K562 (cell line): ENCODE measurements at regions not wholly inside any gene's neighbourhood (a gene's known extent, or its start where the extent isn't known, plus 50 kb on each side); places are given as distances from the start of the nearest gene placed in this dataset.

ENCODE experiments used
- ATAC-seq: fragments of 200-7000 bp; cut with Tn5 transposase; 3 replicates; pipeline ENCODE4 v1.9.1; 2020; ENCODE audit warnings: moderate library complexity
- BruUV-seq: library from RNA; stranded (reverse); fragments of 400-500 nt; replicated peaks from 2 replicates; lab custom pipeline; 2021; lab: Mats Ljungman, UMichigan
- CTCF ChIA-PET: fragments of 300-600 bp; formaldehyde crosslinking; extraction: SDS; loops from one replicate; lab custom pipeline; 2021; ENCODE audit warnings: low intra/inter-chr PET ratio; lab: Yijun Ruan, JAX
- POLR2A ChIA-PET: fragments of 300-600, 350-650 bp; sonication (Branson Sonifier 250); formaldehyde crosslinking; extraction: SDS; loops from one replicate; lab custom pipeline; 2021; ENCODE audit warnings: antibody characterized with exemption, inconsistent platforms; lab: Yijun Ruan, JAX
- DNase-seq, 4 experiments: peaks; one replicate each; pipeline versions ENCODE4 v3.0.0 to v3.0.0-alpha.2; 2011 to 2018; ENCODE audit warnings: low spot score in 3 of 4, mixed read lengths in 3 of 4; ENCODE audit errors: extremely low read depth in 1 of 4
- FAIRE-seq: peaks from 2 replicates; lab custom pipeline; 2011; peaks lifted over from hg19 to GRCh38; lab: Jason Lieb, UNC
- H2AFZ ChIP-seq: 2 replicates; pipeline ENCODE4 v1.6.0; 2011; ENCODE audit warnings: low read depth, low read length, control low read depth, inconsistent platforms
- H3K27ac ChIP-seq: fragments of 200-600 bp; 3 replicates; pipeline ENCODE4 v1.8.0; 2011; ENCODE audit warnings: low read depth, mild to moderate bottlenecking, control low read depth, inconsistent platforms, low read length, moderate library complexity, mixed read lengths; ENCODE audit errors: extremely low read depth
- H3K27me3 ChIP-seq, 2 experiments: fragments of 300-600 bp in 1 of 2; 2 replicates in 1 of 2; 3 replicates in 1 of 2; pipeline versions ENCODE4 v1.6.0 to v1.8.0; 2011; ENCODE audit warnings: inconsistent platforms in 2 of 2, low read length in 2 of 2, mild to moderate bottlenecking in 1 of 2, mixed read lengths in 1 of 2, moderate library complexity in 1 of 2; ENCODE audit not compliant: control insufficient read depth in 2 of 2, insufficient read depth in 2 of 2
- H3K36me3 ChIP-seq: fragments of 300-600 bp; 3 replicates; pipeline ENCODE4 v1.8.0; 2011; ENCODE audit warnings: mild to moderate bottlenecking, low read length, inconsistent platforms; ENCODE audit not compliant: control insufficient read depth, insufficient read depth
- H3K4me1 ChIP-seq, 2 experiments: fragments of 200-600 bp in 1 of 2; replicated peaks in 1 of 2; 2 replicates in 1 of 2; 3 replicates in 1 of 2; pipeline versions ENCODE4 v1.5.1 to v1.8.0; 2011; ENCODE audit warnings: inconsistent platforms in 2 of 2, low read length in 2 of 2, mild to moderate bottlenecking in 1 of 2, mixed read lengths in 1 of 2, moderate library complexity in 1 of 2; ENCODE audit not compliant: control insufficient read depth in 2 of 2, insufficient read depth in 2 of 2
- H3K4me2 ChIP-seq: 2 replicates; pipeline ENCODE4 v1.6.1; 2011; ENCODE audit warnings: low read length, control low read depth, inconsistent platforms, mixed read lengths; ENCODE audit not compliant: insufficient read depth
- H3K4me3 ChIP-seq: fragments of 200-600 bp; sonication (generic), shearing (Covaris generic); 2 replicates; pipeline ENCODE4 v1.5.1; 2016; ENCODE audit warnings: control low read depth, inconsistent platforms
- H3K79me2 ChIP-seq: fragments of 200-600 bp; 3 replicates; pipeline ENCODE4 v1.8.0; 2011; ENCODE audit warnings: low read length, inconsistent platforms; ENCODE audit not compliant: control insufficient read depth, insufficient read depth
- H3K9ac ChIP-seq, 2 experiments: 2 replicates each; pipeline versions ENCODE4 v1.6.0 to v1.6.1; 2011; ENCODE audit warnings: low read depth in 2 of 2, low read length in 2 of 2, control low read depth in 1 of 2, inconsistent platforms in 1 of 2, mild to moderate bottlenecking in 1 of 2, mixed read lengths in 1 of 2; ENCODE audit not compliant: insufficient read depth in 1 of 2
- H3K9me1 ChIP-seq: one replicate; pipeline ENCODE4 v1.6.0; 2011; ENCODE audit warnings: inconsistent platforms, mild to moderate bottlenecking, low read length, moderate library complexity; ENCODE audit not compliant: control insufficient read depth, insufficient read depth
- H3K9me3 ChIP-seq: replicated peaks from 2 replicates; pipeline ENCODE4 v1.5.1; 2011; ENCODE audit warnings: low read depth, low read length, inconsistent platforms; ENCODE audit not compliant: control insufficient read depth, insufficient read depth
- H4K20me1 ChIP-seq: replicated peaks from 2 replicates; pipeline ENCODE4 v1.6.1; 2011; ENCODE audit warnings: low read length, inconsistent platforms, mixed read lengths; ENCODE audit not compliant: control insufficient read depth, insufficient read depth
- CEBPB ChIP-seq: fragments of 450-650 bp; IDR thresholded peaks from 2 replicates; pipeline ENCODE4 v1.6.1; 2016; ENCODE audit warnings: missing genetic modification characterization, missing compliant biosample characterization
- EHMT2 ChIP-seq: fragments of 450-650 bp; IDR thresholded peaks from 2 replicates; pipeline ENCODE4 v1.6.1; 2018; ENCODE audit warnings: antibody characterized with exemption
- EP400 ChIP-seq: fragments of 450-650 bp; IDR thresholded peaks from 2 replicates; pipeline ENCODE4 v1.6.1; 2017; ENCODE audit warnings: antibody characterized with exemption, mild to moderate bottlenecking, moderate library complexity
- FOXK1 ChIP-seq: sonication (generic); formaldehyde crosslinking; IDR thresholded peaks from 2 replicates; pipeline ENCODE4 v1.8.0; 2022; ENCODE audit warnings: missing genetic modification reagents, mild to moderate bottlenecking, borderline replicate concordance
- HMGN3 ChIP-seq: IDR thresholded peaks from 2 replicates; pipeline ENCODE4 v1.6.1; 2011; ENCODE audit warnings: borderline replicate concordance, low read depth, mild to moderate bottlenecking, mixed read lengths, low read length; ENCODE audit not compliant: insufficient read length; ENCODE audit errors: extremely low read depth
- HOXB6 ChIP-seq: fragments of 250-450 bp; sonication (Bioruptor Pico); IDR thresholded peaks from 2 replicates; pipeline ENCODE4 v1.5.1; 2022; ENCODE audit warnings: mild to moderate bottlenecking, borderline replicate concordance
- PTTG1 ChIP-seq: fragments of 450-650 bp; IDR thresholded peaks from 2 replicates; pipeline ENCODE4 v1.6.1; 2016; ENCODE audit warnings: low read depth, mild to moderate bottlenecking, missing genetic modification characterization, missing compliant biosample characterization
- PYGO2 ChIP-seq: fragments of 450-650 bp; IDR thresholded peaks from 2 replicates; pipeline ENCODE4 v1.6.1; 2016; ENCODE audit warnings: mild to moderate bottlenecking, missing genetic modification characterization, moderate library complexity, missing compliant biosample characterization
- RBM39 ChIP-seq: fragments of 200-400 bp; formaldehyde crosslinking; optimal IDR thresholded peaks from 2 replicates; pipeline ENCODE3; 2018; ENCODE audit warnings: low read depth, low read length
- XRCC5 ChIP-seq: fragments of 200-400 bp; formaldehyde crosslinking; IDR thresholded peaks from 2 replicates; pipeline ENCODE4 v1.6.1; 2017; ENCODE audit warnings: low read depth, mild to moderate bottlenecking, low read length
- ZNF12 ChIP-seq: sonication (generic); formaldehyde crosslinking; IDR thresholded peaks from 2 replicates; pipeline ENCODE4 v1.4.0; 2020; ENCODE audit warnings: mild to moderate bottlenecking, missing genetic modification reagents
- ZSCAN32 ChIP-seq: fragments of 450-650 bp; formaldehyde crosslinking; IDR thresholded peaks from 2 replicates; pipeline ENCODE4 v1.4.0; 2020; ENCODE audit warnings: mild to moderate bottlenecking, moderate library complexity
- WGBS: fragments of 100-300 bp; shearing (Covaris generic); methylation state at CpG from one replicate; pipeline ENCODE4 v1.1.6; 2016; ENCODE audit warnings: low coverage, mixed read lengths; ENCODE audit not compliant: insufficient coverage; ENCODE audit errors: missing lambda C conversion rate; 5-methylcytosine and 5-hydroxymethylcytosine counted together
- in situ Hi-C: fragments of 300-500 bp; cut with MboI; formaldehyde crosslinking; loops from 4 replicates; pipeline ENCODE4 v1.15.0; 2018; ENCODE audit warnings: inconsistent platforms, mixed read lengths
- intact Hi-C: fragments of 100-400 bp; cut with micrococcal nuclease; formaldehyde crosslinking; loops from 2 replicates; pipeline ENCODE4 v1.14.2; 2022
- TF ChIP-seq, protein P1 (sequence below): fragments of 250-450 bp; sonication (Bioruptor Pico); IDR thresholded peaks from 2 replicates; pipeline ENCODE4 v1.4.0; 2020; ENCODE audit warnings: mild to moderate bottlenecking, moderate library complexity, borderline replicate concordance
- TF ChIP-seq, protein P2 (sequence below): sonication (generic); formaldehyde crosslinking; IDR thresholded peaks from 2 replicates; pipeline ENCODE4 v1.8.1; 2023; ENCODE audit warnings: mild to moderate bottlenecking, missing genetic modification reagents, moderate library complexity

DNA sequence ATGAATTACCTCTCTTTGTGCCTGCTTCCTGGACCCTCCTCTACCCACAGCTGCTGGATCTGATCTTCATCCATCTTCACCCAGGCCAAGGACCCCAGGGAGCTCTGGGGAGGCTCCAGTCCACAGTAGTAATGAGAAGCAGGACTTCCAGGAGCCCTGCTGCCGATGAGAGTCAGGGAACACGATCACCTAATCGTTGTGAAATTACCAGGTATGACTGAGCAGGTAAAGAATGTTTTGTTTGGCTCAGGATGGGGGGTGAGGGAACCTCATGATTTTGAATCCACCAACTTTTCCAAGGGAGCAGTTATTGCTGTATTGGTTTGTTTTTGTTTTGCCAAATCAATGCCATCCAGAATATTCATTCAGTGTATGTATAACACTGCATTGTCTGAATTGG lies 454.0 kb downstream of the PLPP3 start:
- POLR2A ChIA-PET, result no interaction called here
- no peak overlapping the region for H3K27ac ChIP-seq
- H3K79me2 ChIP-seq, result no peaks in the 10 kb centered on the region
- no peaks in the 10 kb centered on the region for H3K4me1 ChIP-seq
- BruUV-seq, result no TSS peak
- CTCF ChIA-PET, result no interaction called here
- no peak overlapping the region for H3K4me2 ChIP-seq
- no peak overlapping the region for H3K9ac ChIP-seq
- no peaks in the 10 kb centered on the region for H4K20me1 ChIP-seq
- TF ChIP-seq EHMT2, result no peak
- no peak for TF ChIP-seq CEBPB (tag)
- no peak for TF ChIP-seq HMGN3
- no peak for TF ChIP-seq PYGO2 (tag)
- TF ChIP-seq XRCC5, result no peak
- TF ChIP-seq FOXK1 (CRISPR knock-in tag), result no peak
- TF ChIP-seq, protein P1, sequence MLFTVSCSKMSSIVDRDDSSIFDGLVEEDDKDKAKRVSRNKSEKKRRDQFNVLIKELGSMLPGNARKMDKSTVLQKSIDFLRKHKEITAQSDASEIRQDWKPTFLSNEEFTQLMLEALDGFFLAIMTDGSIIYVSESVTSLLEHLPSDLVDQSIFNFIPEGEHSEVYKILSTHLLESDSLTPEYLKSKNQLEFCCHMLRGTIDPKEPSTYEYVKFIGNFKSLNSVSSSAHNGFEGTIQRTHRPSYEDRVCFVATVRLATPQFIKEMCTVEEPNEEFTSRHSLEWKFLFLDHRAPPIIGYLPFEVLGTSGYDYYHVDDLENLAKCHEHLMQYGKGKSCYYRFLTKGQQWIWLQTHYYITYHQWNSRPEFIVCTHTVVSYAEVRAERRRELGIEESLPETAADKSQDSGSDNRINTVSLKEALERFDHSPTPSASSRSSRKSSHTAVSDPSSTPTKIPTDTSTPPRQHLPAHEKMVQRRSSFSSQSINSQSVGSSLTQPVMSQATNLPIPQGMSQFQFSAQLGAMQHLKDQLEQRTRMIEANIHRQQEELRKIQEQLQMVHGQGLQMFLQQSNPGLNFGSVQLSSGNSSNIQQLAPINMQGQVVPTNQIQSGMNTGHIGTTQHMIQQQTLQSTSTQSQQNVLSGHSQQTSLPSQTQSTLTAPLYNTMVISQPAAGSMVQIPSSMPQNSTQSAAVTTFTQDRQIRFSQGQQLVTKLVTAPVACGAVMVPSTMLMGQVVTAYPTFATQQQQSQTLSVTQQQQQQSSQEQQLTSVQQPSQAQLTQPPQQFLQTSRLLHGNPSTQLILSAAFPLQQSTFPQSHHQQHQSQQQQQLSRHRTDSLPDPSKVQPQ (CRISPR knock-in tag), result no peak
- TF ChIP-seq PTTG1, result no peak
- TF ChIP-seq, protein P2, sequence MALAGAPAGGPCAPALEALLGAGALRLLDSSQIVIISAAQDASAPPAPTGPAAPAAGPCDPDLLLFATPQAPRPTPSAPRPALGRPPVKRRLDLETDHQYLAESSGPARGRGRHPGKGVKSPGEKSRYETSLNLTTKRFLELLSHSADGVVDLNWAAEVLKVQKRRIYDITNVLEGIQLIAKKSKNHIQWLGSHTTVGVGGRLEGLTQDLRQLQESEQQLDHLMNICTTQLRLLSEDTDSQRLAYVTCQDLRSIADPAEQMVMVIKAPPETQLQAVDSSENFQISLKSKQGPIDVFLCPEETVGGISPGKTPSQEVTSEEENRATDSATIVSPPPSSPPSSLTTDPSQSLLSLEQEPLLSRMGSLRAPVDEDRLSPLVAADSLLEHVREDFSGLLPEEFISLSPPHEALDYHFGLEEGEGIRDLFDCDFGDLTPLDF (CRISPR knock-in tag), result no peak
- TF ChIP-seq ZSCAN32 (CRISPR knock-in tag), result no peak
- no peak for TF ChIP-seq RBM39
- TF ChIP-seq EP400, result no peak
- TF ChIP-seq ZNF12 (CRISPR knock-in tag), result no peak
- TF ChIP-seq HOXB6 (CRISPR knock-in tag), result no peak
- H3K27me3 ChIP-seq, result no peaks in the 10 kb centered on the region
- H3K4me3 ChIP-seq, result no peak overlapping the region
- H2AFZ ChIP-seq, result no peak overlapping the region
- H3K36me3 ChIP-seq, result no peaks in the 10 kb centered on the region
- intact Hi-C loops, result no loop called here
- FAIRE-seq (no peak), ATAC-seq (no peak), DNase-seq (no peak)
- H3K9me1 ChIP-seq, result no peaks in the 10 kb centered on the region
- in situ Hi-C loops, result no loop called here
- no peaks in the 10 kb centered on the region; the same call in 1 of the 2 replicates for H3K9me3 ChIP-seq
- WGBS, result 0% methylated on average over 3 of the region's 3 CpGs
